ENCODE measurements at regions not wholly inside any gene's neighbourhood (a gene's known extent, or its start where the extent isn't known, plus 50 kb on each side); places are given as distances from the start of the nearest gene placed in this dataset.

DNA sequence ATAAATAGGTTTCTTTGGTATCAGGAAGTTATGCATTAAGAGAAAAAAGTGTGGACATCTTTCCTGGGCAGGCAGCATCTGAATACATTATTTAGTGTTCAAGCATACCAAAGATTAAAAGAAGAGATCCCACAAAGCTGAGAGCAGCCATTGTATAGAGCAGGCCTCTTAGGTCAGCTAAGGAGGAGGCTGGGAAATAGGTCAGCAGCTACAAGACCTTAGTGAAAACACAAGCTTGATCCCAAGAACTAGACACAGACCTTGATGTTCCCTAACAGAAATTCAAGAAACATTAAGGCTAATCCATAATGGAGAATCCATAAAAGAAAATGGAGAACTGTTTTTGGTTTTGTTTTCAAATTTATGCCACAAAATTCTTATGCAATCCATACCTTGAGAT, 135.3 kb upstream of the DPT start:
- TF ChIP-seq POLR2A (IDR thresholded peaks at IDR 0.05), result no peak
- TF ChIP-seq, protein P1, sequence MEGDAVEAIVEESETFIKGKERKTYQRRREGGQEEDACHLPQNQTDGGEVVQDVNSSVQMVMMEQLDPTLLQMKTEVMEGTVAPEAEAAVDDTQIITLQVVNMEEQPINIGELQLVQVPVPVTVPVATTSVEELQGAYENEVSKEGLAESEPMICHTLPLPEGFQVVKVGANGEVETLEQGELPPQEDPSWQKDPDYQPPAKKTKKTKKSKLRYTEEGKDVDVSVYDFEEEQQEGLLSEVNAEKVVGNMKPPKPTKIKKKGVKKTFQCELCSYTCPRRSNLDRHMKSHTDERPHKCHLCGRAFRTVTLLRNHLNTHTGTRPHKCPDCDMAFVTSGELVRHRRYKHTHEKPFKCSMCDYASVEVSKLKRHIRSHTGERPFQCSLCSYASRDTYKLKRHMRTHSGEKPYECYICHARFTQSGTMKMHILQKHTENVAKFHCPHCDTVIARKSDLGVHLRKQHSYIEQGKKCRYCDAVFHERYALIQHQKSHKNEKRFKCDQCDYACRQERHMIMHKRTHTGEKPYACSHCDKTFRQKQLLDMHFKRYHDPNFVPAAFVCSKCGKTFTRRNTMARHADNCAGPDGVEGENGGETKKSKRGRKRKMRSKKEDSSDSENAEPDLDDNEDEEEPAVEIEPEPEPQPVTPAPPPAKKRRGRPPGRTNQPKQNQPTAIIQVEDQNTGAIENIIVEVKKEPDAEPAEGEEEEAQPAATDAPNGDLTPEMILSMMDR (IDR thresholded peaks at IDR 0.05), result no peak
